MM.1S (cell line): ENCODE measurements at regions not wholly inside any gene's neighbourhood (a gene's known extent, or its start where the extent isn't known, plus 50 kb on each side); places are given as distances from the start of the nearest gene placed in this dataset.

ENCODE experiments used
- CTCF ChIP-seq: fragments of 300-600 bp; sonication (generic); IDR thresholded peaks from 2 replicates; pipeline ENCODE4 v1.5.1; 2016; ENCODE audit warnings: antibody characterized with exemption, low read length, mixed read lengths
- EZH2 ChIP-seq: fragments of 300-600 bp; sonication (generic); optimal IDR thresholded peaks from 2 replicates; pipeline ENCODE3; 2017; ENCODE audit warnings: low read depth, mild to moderate bottlenecking, antibody characterized with exemption, low read length, mixed read lengths
- EZH2phosphoT487 ChIP-seq: fragments of 300-600 bp; sonication (generic); IDR thresholded peaks from 2 replicates; pipeline ENCODE4 v1.6.1; 2018; ENCODE audit warnings: antibody characterized with exemption, low read length

GRCh38 chr1:58885998-58886397, 102.2 kb upstream of the JUN start:
- no peak for TF ChIP-seq EZH2phosphoT487
- TF ChIP-seq CTCF, result no peak
- TF ChIP-seq EZH2, result no peak
